HepG2 (cell line): ENCODE measurements at regions not wholly inside any gene's neighbourhood (a gene's known extent, or its start where the extent isn't known, plus 50 kb on each side); places are given as distances from the start of the nearest gene placed in this dataset.

ENCODE experiments used
- ATAC-seq: fragments of 200-7000 bp; cut with Tn5 transposase; 3 replicates; pipeline ENCODE4 v1.9.1; 2020; ENCODE audit warnings: mild to moderate bottlenecking, moderate library complexity
- BruUV-seq: library from RNA; stranded (reverse); fragments of 400-500 nt; replicated peaks from 2 replicates; lab custom pipeline; 2021; lab: Mats Ljungman, UMichigan
- CTCF ChIA-PET: fragments of 300-600 bp; formaldehyde crosslinking; extraction: SDS; loops from one replicate; lab custom pipeline; 2021; ENCODE audit warnings: low total read pairs, inconsistent platforms, low intra/inter-chr PET ratio; lab: Yijun Ruan, JAX
- POLR2A ChIA-PET: fragments of 350-600 bp; sonication (Branson Sonifier 250); formaldehyde crosslinking; loops from one replicate; lab custom pipeline; 2020; ENCODE audit warnings: antibody characterized with exemption, inconsistent platforms; lab: Yijun Ruan, JAX
- DNase-seq: peaks from one replicate; pipeline ENCODE4 v3.0.0-alpha.2; 2015; ENCODE audit warnings: low spot score
- FAIRE-seq: peaks from 3 replicates; lab custom pipeline; 2011; peaks lifted over from hg19 to GRCh38; lab: Jason Lieb, UNC
- H2AFZ ChIP-seq: one replicate; pipeline ENCODE4 v1.6.1; 2011; ENCODE audit warnings: low read length, inconsistent platforms
- H3K27ac ChIP-seq: fragments of 300-600 bp; 3 replicates; pipeline ENCODE4 v1.8.0; 2011; ENCODE audit warnings: mixed run types, mild to moderate bottlenecking, mixed read lengths, low read length, inconsistent platforms; ENCODE audit not compliant: insufficient read depth; ENCODE audit errors: extremely low read length
- H3K27me3 ChIP-seq, 2 experiments: fragments of 200-600 bp in 1 of 2; 2 replicates in 1 of 2; 3 replicates in 1 of 2; pipeline versions ENCODE4 v1.6.0 to v1.8.0; 2011; ENCODE audit warnings: low read length in 2 of 2, mild to moderate bottlenecking in 2 of 2, moderate library complexity in 2 of 2, inconsistent platforms in 1 of 2; ENCODE audit not compliant: insufficient read depth in 2 of 2, control insufficient read depth in 1 of 2
- H3K36me3 ChIP-seq, 2 experiments: fragments of 200-600 bp in 1 of 2; replicated peaks in 1 of 2; 2 replicates in 1 of 2; 3 replicates in 1 of 2; pipeline versions ENCODE4 v1.5.1 to v1.8.0; 2011; ENCODE audit warnings: low read length in 2 of 2, inconsistent platforms in 1 of 2; ENCODE audit not compliant: insufficient read depth in 2 of 2, control insufficient read depth in 1 of 2
- H3K4me1 ChIP-seq: 2 replicates; pipeline ENCODE4 v1.5.1; 2012; ENCODE audit warnings: low read length, inconsistent platforms; ENCODE audit not compliant: insufficient read depth
- H3K4me2 ChIP-seq: 2 replicates; pipeline ENCODE4 v1.6.0; 2011; ENCODE audit warnings: low read depth, low read length, inconsistent platforms
- H3K4me3 ChIP-seq, 3 experiments: fragments of 200-600 bp in 1 of 3; sonication (generic), shearing (Covaris generic) in 1 of 3; replicated peaks in 1 of 3; 2 replicates each; pipeline ENCODE4 v1.5.1; 2011 to 2016; ENCODE audit warnings: low read length in 3 of 3, inconsistent platforms in 2 of 3, low read depth in 2 of 3, mild to moderate bottlenecking in 2 of 3, control low read depth in 1 of 3, mixed read lengths in 1 of 3; ENCODE audit not compliant: insufficient read depth in 1 of 3
- H3K79me2 ChIP-seq: one replicate; pipeline ENCODE4 v1.6.1; 2011; ENCODE audit warnings: low read length, inconsistent platforms; ENCODE audit not compliant: insufficient read depth
- H3K9ac ChIP-seq: 2 replicates; pipeline ENCODE4 v1.6.0; 2011; ENCODE audit warnings: mild to moderate bottlenecking, low read depth, low read length, inconsistent platforms; ENCODE audit not compliant: insufficient read depth
- H3K9me3 ChIP-seq: 2 replicates; pipeline ENCODE4 v1.5.1; 2012; ENCODE audit warnings: mild to moderate bottlenecking, low read length
- H4K20me1 ChIP-seq: 2 replicates; pipeline ENCODE4 v1.6.0; 2011; ENCODE audit warnings: inconsistent platforms, mild to moderate bottlenecking, low read length, moderate library complexity; ENCODE audit not compliant: insufficient read depth
- CTCF ChIP-seq: sonication (generic); formaldehyde crosslinking; IDR thresholded peaks from 2 replicates; pipeline ENCODE4 v1.5.0; 2020; ENCODE audit warnings: mild to moderate bottlenecking, missing genetic modification reagents, moderate library complexity
- DMAP1 ChIP-seq: IDR thresholded peaks from 2 replicates; pipeline ENCODE4 v1.6.1; 2016
- DMTF1 ChIP-seq: sonication (generic); formaldehyde crosslinking; IDR thresholded peaks from 2 replicates; pipeline ENCODE4 v1.4.0; 2020; ENCODE audit warnings: mild to moderate bottlenecking, missing genetic modification reagents
- MAFK ChIP-seq, 2 experiments: IDR thresholded peaks in 1 of 2; conservative IDR thresholded peaks in 1 of 2; 2 replicates each; pipeline ENCODE4 v1.6.1; 2011; ENCODE audit warnings: improper control_type of control experiment in 2 of 2, low read length in 2 of 2
- TIGD3 ChIP-seq: sonication (generic); formaldehyde crosslinking; IDR thresholded peaks from 2 replicates; pipeline ENCODE4 v1.5.1; 2020; ENCODE audit warnings: mild to moderate bottlenecking, missing genetic modification reagents, borderline replicate concordance
- ZC3H13 ChIP-seq: sonication (generic); formaldehyde crosslinking; IDR thresholded peaks from 2 replicates; pipeline ENCODE4 v1.8.1; 2023; ENCODE audit warnings: mild to moderate bottlenecking, missing genetic modification reagents, moderate library complexity
- ZNF839 ChIP-seq: sonication (generic); formaldehyde crosslinking; IDR thresholded peaks from 2 replicates; pipeline ENCODE4 v1.4.0; 2020; ENCODE audit warnings: missing genetic modification reagents, mild to moderate bottlenecking, borderline replicate concordance
- in situ Hi-C: cut with HindIII; loops from 2 replicates; pipeline ENCODE4 v1.10.0; 2017; ENCODE audit warnings: low pct_unique_long_range_greater_than_20kb; ENCODE audit not compliant: extremely low pct_ligation_motif_present
- intact Hi-C: fragments of 100-400 bp; cut with micrococcal nuclease; formaldehyde crosslinking; loops from one replicate; pipeline ENCODE4 v1.10.0; 2022; ENCODE audit not compliant: unreplicated experiment

GRCh38 chr21:28781602-28782276, 210.9 kb downstream of the LTN1 start:
- DNase-seq, result peak; percentile 4
- H3K4me3 ChIP-seq, result no peak overlapping the region
- no peaks in the 10 kb centered on the region for H3K36me3 ChIP-seq
- H3K27ac ChIP-seq, result no peak overlapping the region
- peak; percentile 79 for ATAC-seq
- no peaks in the 10 kb centered on the region for H3K4me1 ChIP-seq
- ChIA-PET POLR2A (no interaction called here), CTCF (no interaction called here)
- H3K4me2 ChIP-seq, result no peak overlapping the region
- no peaks in the 10 kb centered on the region for H4K20me1 ChIP-seq
- BruUV-seq, result no TSS peak
- TF ChIP-seq CTCF (CRISPR knock-in tag), result peak; percentile 17; the same call in 1 of the 2 replicates
- TF ChIP-seq ZC3H13, result no peak
- TF ChIP-seq MAFK (conservative IDR thresholded peaks at IDR 0.05 in 1 of 2, IDR thresholded peaks at IDR 0.05 in 1 of 2; ENCODE audit: low read length in 2 of 2), result peak; percentile 47 to 60
- H2AFZ ChIP-seq, result no peak overlapping the region
- no peaks in the 10 kb centered on the region for H3K27me3 ChIP-seq
- no peaks in the 10 kb centered on the region for H3K79me2 ChIP-seq
- intact Hi-C loops (no loop called here), in situ Hi-C loops (no loop called here)
- no peaks in the 10 kb centered on the region for H3K9me3 ChIP-seq
- FAIRE-seq, result no peak
- H3K9ac ChIP-seq, result no peak overlapping the region

- ATAC-seq, result no peak
- DNase-seq, result no peak
- Histone ChIP-seq H2AFZ (no peak overlapping the region), H3K9me3 (no peaks in the 10 kb centered on the region), H3K27me3 (no peaks in the 10 kb centered on the region), H3K36me3 (no peaks in the 10 kb centered on the region), H3K4me1 (no peaks in the 10 kb centered on the region), H3K79me2 (no peaks in the 10 kb centered on the region), H3K9ac (no peak overlapping the region), H4K20me1 (no peaks in the 10 kb centered on the region), H3K27ac (no peak overlapping the region), H3K4me3 (no peak overlapping the region), H3K4me2 (no peak overlapping the region)
- in situ Hi-C loops (no loop called here), intact Hi-C loops (no loop called here)
- CTCF ChIA-PET, result no interaction called here
- BruUV-seq, result no TSS peak
- POLR2A ChIA-PET, result no interaction called here
- FAIRE-seq, result no peak
- TF ChIP-seq DMAP1 (CRISPR knock-in tag) (no peak), TIGD3 (CRISPR knock-in tag) (no peak), ZNF839 (CRISPR knock-in tag) (no peak), DMTF1 (no peak)
These were observed 212.8 kb downstream of the LTN1 start for GRCh38 chr21:28779914-28780313.
